IPS-18c (cell line): ENCODE measurements at regions not wholly inside any gene's neighbourhood (a gene's known extent, or its start where the extent isn't known, plus 50 kb on each side); places are given as distances from the start of the nearest gene placed in this dataset.

ENCODE experiments used
- H3K4me3 ChIP-seq: 2 replicates; pipeline ENCODE4 v1.7.0; 2013; ENCODE audit warnings: low read depth, mild to moderate bottlenecking, low read length, moderate library complexity; ENCODE audit not compliant: insufficient read depth
- H3K9me3 ChIP-seq: one replicate; pipeline ENCODE4 v1.6.1; 2013; ENCODE audit warnings: mild to moderate bottlenecking, low read length, moderate library complexity; ENCODE audit not compliant: control insufficient read depth, insufficient read depth

DNA sequence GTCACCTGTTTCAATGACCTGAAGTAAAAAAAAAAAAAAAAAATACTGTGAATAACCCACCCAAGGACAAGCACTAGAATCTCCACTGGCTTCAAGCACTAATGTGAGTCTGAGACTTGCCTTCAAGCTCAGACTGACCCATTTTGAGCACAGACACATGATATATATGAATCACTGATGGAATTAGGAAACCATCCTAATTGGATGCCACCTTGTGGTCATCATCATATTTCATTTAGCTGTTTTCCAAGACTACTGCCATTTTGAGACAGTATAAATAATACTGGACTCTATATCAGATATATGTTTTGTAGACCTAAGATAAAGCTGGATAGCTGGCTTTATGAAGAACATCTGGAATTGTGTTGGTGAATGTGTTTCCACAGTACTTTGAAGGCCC is 1232.0 kb downstream of the KCNT2 start:
- no peaks in the 10 kb centered on the region for H3K9me3 ChIP-seq

DNA sequence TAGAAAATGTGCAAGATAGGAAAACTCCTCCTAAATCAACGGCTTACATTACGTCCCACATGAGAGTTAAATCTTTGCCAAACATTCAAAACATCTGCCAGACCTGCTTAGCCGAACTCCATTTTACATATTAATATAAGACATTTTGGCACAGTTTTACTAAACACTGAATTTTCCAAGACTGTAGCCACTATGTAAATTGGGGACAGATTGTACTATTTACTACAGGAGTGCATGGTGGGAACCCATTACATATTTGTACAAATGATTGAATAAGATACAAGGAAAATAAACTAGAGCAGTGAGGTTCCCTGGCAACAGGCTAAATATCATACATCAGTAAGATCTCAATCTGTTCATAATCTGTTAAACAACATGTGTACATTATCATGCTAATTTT is 1234.4 kb downstream of the KCNT2 start:
- H3K4me3 ChIP-seq: no peak overlapping the region
- H3K9me3 ChIP-seq: no peaks in the 10 kb centered on the region

More for the DNA sequence above, 1232.0 kb downstream of the KCNT2 start:
- no peak overlapping the region for H3K4me3 ChIP-seq

DNA sequence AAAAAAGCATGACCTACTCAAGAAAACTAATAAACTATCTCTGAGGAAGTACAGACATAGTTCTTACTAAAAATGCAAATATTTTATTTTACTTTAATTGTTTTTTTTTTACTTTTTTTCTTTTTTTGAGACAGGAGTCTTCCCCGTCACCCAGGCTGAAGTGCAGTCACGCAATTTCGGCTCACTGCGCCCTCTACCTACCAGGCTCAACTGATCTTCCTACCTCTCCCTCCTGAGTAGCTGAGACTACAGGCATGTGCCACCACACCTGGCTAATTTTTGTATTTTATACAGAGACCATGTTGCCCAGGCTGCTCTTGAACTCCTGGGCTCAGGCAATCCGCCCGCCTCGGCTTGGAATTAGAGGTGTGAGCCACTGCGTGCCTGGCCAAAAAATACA is 1263.1 kb downstream of the KCNT2 start:
- no peaks in the 10 kb centered on the region for H3K9me3 ChIP-seq
- no peak overlapping the region for H3K4me3 ChIP-seq

DNA sequence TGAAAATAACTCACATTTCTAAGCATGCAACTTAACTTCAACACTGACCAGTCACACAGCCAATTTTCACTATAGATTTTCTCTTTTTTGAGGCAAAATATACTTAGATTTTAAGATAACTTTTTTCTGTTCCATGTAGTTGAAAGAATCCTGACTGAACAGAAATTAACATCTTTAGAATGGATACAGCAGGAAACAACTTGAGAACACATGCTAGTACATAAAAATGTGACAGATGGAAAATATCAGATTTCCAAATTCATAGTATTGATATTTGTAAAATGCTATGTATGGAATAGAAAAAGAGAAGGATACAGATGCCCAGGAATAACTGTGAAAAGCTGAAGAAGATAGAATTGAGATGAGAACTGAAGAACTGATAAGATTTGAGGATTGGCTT is 1270.6 kb downstream of the KCNT2 start:
- H3K9me3 ChIP-seq: no peaks in the 10 kb centered on the region
- no peak overlapping the region for H3K4me3 ChIP-seq

DNA sequence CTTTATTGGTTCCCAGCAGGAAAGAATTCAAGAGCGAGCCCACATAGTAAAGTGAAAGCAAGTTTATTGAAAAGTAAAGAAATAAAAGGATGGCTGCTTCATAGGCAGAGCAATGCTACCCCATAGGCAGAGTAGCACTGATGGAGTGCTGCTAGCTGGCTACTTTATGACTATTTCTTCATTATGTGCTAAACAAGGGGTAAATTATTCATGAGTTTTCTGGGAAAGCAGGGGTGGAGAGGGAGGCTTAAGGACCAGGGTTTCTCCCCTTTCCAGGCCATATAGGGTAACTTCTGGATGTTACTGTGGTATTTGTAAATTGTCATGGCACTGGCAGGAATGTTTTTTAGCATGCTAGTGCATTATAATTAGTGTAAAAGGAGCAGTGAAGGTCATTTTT is 1271.4 kb downstream of the KCNT2 start:
- no peak overlapping the region for H3K4me3 ChIP-seq

DNA sequence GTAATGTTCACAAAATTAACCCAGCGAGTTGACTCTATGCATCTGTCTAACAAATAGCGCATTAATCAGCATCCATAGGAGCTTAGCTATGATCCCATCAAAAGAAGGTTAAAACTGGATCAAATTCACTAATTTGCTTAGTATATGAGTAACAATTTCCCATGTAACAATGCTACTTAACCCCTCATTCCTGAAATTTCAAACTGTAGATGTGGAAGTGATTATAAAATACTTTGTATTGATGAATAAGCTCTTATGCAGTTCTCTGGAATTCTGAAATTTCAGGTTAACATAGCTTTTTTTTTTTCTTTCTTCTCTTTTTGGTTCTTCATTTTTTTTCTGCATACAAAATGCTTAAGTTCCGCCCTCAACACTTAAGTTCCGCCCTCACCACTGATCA is 1272.7 kb downstream of the KCNT2 start:
- no peak overlapping the region for H3K4me3 ChIP-seq
- no peaks in the 10 kb centered on the region for H3K9me3 ChIP-seq

More for the DNA sequence above, 1271.4 kb downstream of the KCNT2 start:
- H3K9me3 ChIP-seq: no peaks in the 10 kb centered on the region

DNA sequence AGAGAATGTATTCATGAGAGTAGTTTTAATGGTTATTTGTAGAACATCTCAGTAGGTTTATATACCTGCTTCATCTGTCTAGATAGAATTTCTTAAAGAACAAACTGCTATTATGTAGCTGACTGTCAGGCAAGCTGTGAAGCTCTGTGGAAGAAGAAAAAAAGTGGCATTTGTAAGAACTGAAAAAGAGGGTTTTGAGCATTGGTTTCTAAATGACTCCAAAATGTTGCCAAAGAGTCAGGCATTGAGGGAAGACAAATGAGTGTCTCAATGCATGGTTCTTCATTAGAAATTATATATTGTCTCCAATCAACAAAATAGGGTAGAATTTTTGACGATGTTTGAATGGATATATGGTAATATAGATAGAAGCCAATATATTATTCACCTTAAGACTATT is 1276.1 kb downstream of the KCNT2 start:
- no peak overlapping the region for H3K4me3 ChIP-seq
- H3K9me3 ChIP-seq: no peaks in the 10 kb centered on the region

DNA sequence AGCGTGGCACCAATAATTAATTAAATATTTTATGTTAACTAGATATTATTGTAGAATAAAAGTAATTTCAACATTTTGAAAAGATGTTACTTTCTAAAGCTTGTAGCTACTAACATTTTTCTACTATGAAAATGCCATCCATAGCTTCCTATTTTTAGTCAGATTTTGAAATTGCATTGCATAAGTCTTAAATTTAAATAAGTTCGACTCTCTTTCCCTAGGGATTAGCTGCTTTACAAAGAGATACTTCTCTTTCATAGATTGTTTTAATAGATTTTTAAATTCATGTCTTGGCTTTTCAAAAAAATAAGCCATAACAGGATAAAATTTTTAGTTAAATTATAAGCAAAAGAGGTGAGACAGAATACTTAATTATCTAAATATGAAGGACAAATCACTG is 1279.6 kb downstream of the KCNT2 start:
- Histone ChIP-seq H3K4me3 (no peak overlapping the region), H3K9me3 (no peaks in the 10 kb centered on the region)

DNA sequence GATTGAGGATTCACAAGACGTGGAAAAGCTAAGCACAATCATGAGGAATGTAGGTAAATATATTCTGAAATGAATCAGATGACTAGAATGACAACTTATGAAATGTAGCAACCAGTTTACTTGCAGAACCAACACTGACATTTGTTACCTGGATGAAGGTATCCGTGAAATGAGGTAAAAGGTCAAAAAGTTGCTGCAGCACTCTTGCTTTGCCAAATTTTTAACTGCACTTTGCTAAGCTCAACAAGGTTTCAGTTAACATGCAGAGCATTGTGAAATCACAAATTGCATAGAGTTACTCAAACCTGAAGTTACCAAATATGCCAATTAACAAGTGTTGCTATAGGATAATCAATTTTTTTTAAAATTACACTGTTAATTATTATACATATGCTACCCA is 1280.1 kb downstream of the KCNT2 start:
- Histone ChIP-seq H3K4me3 (no peak overlapping the region), H3K9me3 (no peaks in the 10 kb centered on the region)

DNA sequence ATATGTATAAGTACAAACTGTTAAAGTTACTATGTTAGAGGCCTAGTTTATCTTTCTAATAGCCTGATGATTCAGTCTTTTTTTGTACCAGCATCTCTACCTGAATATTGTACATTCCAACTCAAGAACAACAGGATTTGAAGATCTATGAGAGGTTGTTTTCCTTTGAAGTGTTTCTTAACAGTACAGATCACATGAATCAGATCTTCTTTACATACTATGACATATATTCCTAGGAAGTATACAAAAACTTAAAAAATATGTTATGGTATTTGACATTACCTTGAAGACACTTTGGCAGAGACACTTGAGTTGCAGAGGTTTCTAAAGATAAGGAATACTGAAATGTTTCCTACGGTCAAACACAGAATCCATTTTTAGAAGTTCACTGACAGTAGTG is 1280.9 kb downstream of the KCNT2 start:
- no peak overlapping the region for H3K4me3 ChIP-seq
- H3K9me3 ChIP-seq: no peaks in the 10 kb centered on the region

DNA sequence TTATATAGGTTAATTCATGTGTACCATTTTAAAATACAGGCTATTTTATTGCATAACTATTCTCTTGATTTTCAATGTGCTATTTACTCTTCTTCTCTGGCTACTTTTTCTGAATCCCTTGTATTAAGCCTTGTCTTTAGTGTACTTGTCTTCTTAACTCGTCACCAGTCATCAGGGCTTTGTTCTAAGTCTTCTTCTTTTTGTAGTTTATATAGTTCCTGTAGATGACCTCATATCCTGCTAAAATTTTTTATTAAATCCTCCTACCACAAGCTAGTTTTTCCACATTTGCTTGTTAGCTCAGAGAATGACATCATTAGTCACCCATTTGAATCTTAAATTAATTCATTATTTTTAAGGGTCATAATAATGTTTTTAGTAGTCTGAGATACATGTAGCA is 1281.9 kb downstream of the KCNT2 start:
- Histone ChIP-seq H3K4me3 (no peak overlapping the region), H3K9me3 (no peaks in the 10 kb centered on the region)

DNA sequence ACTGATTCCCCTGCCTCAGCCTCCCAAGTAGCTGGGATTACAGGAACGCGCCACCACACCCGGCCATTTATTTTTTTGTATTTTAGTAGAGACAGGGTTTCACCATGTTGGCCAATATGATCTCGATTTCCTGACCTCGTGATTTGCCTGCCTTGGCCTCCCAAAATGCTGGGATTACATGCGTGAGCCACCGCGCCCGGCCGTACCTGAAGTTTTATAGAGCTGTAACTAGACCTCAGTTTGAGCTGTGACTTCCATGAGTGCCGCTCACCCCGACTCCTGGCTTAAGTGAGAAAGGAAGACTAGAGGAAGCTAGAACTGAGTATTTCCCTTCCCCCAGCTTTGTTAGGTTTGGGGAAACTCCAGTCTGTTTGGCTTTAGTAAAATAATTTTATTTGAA is 1283.1 kb downstream of the KCNT2 start:
- Histone ChIP-seq H3K9me3 (no peaks in the 10 kb centered on the region), H3K4me3 (no peak overlapping the region)

DNA sequence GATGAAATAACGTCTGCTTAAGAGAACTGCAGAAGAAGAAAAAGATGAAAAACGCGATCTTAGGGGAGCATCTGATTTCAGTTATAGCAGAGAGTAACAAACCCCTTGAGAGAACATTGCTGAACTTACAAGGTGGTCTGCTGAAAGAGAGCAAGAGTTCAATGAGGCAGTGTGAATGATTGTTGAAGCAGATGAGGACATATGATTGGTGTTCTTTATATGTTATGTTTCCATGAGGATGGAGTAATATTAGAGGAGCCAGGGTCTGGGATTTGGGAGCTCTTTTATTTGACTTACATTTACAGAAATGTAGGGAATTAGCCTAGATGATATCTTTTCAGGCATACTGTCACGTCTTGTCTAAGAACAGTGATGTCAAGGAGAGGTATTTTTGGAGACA is 1302.0 kb downstream of the KCNT2 start:
- Histone ChIP-seq H3K9me3 (no peaks in the 10 kb centered on the region), H3K4me3 (no peak overlapping the region)

DNA sequence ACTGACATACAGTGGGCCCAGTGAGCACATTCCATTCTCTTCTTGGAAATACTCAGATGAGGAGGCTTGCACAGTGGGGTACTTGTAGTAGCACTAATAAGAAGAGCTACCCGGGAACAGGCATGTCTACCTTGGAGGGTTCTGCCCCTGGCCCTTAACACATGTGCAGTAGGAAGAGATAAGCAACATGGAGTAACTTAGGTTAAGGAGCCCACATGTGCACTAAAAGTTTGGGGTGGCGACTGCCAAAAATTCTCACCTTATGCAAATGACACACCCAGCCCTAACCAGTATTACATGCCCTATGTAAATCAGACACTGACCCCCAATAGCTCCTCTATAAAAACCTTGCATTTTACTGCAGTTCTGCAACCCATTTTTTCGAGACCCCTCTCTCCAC is 1313.3 kb downstream of the KCNT2 start:
- Histone ChIP-seq H3K9me3 (no peaks in the 10 kb centered on the region), H3K4me3 (no peak overlapping the region)

DNA sequence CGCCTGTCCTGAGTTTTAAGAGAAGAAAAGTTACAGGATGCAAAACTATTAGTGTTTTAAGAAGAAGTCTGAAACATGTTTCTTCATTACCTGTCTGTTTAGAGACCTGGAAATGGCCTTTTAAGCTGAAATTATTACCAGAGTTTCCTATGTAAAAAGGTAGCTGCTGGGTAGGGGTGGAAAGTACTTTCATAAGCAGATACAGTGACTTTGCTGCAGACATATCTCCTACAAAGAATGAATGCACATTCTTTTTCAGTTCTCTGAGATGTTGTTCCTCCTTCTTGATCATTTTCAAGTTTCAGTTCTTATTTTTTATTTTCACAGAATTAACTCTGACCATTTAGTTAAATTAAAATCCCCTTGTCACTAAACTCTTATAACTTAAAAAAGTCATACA is 1329.6 kb downstream of the KCNT2 start:
- H3K9me3 ChIP-seq: no peaks in the 10 kb centered on the region
- H3K4me3 ChIP-seq: no peak overlapping the region

DNA sequence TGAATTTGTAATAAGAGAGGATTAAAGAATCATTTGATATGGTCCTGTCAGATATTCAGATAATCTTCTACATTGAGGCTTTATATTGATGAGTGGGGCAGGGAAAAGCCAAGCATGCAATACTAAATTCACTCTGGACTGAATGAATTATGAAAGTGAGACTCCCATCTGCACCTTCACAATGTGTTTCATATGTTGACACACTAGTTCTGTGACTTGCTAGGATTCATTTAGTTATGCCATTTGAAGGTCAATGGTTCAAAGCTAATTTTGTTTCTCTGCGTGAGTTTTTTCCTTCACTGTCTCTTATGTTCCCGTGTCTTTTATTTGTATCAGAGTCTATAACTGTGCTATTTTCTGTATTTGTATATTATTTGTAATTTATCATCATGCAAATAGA is 1332.5 kb downstream of the KCNT2 start:
- H3K9me3 ChIP-seq: no peaks in the 10 kb centered on the region
- no peak overlapping the region for H3K4me3 ChIP-seq

DNA sequence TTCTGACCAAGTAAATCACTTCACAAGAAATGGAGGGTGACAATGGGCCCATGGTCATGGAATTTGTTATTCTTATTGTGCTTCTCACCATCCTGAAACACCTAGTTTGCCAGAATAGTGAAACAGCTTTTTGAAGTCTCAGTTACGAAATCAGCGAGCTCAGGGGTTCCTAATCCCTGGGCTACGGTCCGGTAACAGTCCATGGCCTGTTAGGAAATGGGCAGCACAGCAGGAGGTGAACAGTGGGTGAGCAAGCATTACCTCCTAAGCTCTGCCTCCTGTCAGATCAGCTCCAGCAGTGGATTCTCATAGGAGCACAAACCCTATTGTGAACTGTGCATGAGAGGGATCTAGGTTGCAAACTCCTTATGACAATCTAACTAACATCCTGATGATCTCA is 1356.3 kb downstream of the KCNT2 start:
- H3K4me3 ChIP-seq: no peak overlapping the region

DNA sequence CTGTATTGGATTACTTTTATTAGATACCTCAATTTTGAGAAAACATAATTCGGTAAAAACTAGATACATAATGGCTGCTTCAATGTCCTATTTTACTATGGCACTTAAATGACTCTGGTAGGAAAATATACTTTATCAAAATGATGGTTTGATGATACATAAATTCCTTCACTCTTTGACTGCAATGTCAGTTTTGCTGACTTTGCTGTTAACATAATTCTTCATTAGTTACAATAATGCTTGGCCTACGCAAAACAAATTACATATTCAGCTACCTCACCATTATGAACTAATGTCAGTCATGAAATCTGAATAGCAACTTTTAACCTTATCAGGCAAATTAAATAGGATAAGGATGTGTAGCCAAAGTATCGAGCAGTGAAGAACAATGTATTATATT is 1364.7 kb downstream of the KCNT2 start:
- H3K9me3 ChIP-seq: no peaks in the 10 kb centered on the region

More for the DNA sequence above, 1356.3 kb downstream of the KCNT2 start:
- H3K9me3 ChIP-seq: no peaks in the 10 kb centered on the region

DNA sequence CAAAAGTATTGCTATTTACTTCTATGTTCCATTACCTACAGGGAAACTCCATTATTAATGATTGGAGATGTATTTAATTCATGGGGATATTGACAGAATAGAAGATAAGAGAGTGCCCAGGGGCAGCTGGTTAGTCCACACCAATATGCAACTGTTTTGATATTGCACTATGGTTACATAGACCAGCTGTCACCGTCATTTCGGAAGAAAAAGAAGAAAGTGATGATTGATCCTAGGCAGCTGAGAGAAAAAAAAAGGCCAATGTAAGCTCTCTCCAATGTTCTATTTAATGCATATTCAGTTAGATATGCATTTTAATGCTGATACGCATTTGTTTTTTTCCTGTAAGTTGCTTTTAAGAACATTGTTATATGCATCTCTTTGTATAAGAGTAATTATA is 1367.2 kb downstream of the KCNT2 start:
- Histone ChIP-seq H3K9me3 (peaks cover 2% of the 10 kb centered on the region), H3K4me3 (no peak overlapping the region)

More for the DNA sequence above, 1364.7 kb downstream of the KCNT2 start:
- H3K4me3 ChIP-seq: no peak overlapping the region

DNA sequence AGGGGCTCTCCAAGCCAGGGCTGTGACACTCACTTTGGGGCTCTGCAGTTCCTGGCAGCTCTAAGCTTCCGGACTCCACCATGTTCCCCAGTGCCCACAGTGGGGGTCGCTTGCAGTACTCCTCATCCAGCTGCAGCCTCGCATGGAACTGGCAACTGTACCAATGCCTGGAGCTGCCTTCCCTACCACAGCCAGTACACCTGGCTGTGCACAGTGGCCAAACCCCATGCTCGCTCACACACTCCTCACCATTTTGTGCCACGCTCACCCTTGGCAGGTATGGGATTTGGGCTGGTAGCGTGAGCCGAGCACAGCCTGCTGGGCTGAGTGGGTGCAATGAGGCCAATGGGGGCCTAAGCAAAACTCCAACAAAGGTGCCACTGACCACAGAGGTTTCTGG is 1369.9 kb downstream of the KCNT2 start:
- Histone ChIP-seq H3K9me3 (peaks cover 2% of the 10 kb centered on the region), H3K4me3 (no peak overlapping the region)
